ENCODE measurements at regions not wholly inside any gene's neighbourhood (a gene's known extent, or its start where the extent isn't known, plus 50 kb on each side); places are given as distances from the start of the nearest gene placed in this dataset.

GRCh38 chr3:74883690-74884089 lies 269.2 kb upstream of the CNTN3 start:
- Histone ChIP-seq H3K4me1 (replicated peaks in 1 of 2; ENCODE audit: control insufficient read depth in 2 of 2, insufficient read depth in 2 of 2, low read length in 2 of 2) (no peaks in the 10 kb centered on the region), H3K9me1 (ENCODE audit: control insufficient read depth, insufficient read depth, low read length) (no peaks in the 10 kb centered on the region), H3K36me3 (ENCODE audit: control insufficient read depth, insufficient read depth, low read length) (no peaks in the 10 kb centered on the region), H3K27me3 (ENCODE audit: control insufficient read depth in 2 of 2, insufficient read depth in 2 of 2, low read length in 2 of 2) (no peaks in the 10 kb centered on the region), H3K4me2 (ENCODE audit: insufficient read depth, low read length) (no peak overlapping the region), H4K20me1 (replicated peaks; ENCODE audit: control insufficient read depth, insufficient read depth, low read length) (no peaks in the 10 kb centered on the region), H3K9ac (ENCODE audit: insufficient read depth in 1 of 2, low read depth in 2 of 2, low read length in 2 of 2) (no peak overlapping the region), H3K4me3 (no peak overlapping the region), H3K9me3 (replicated peaks; ENCODE audit: control insufficient read depth, insufficient read depth, low read depth, low read length) (no peaks in the 10 kb centered on the region), H3K79me2 (ENCODE audit: control insufficient read depth, insufficient read depth, low read length) (no peaks in the 10 kb centered on the region), H3K27ac (ENCODE audit: extremely low read depth, low read depth, low read length) (no peak overlapping the region), H2AFZ (ENCODE audit: low read depth, low read length) (no peak overlapping the region)
- DNase-seq (ENCODE audit: extremely low read depth in 1 of 4, low spot score in 3 of 4) (no peak), ATAC-seq (no peak), FAIRE-seq (no peak)
- BruUV-seq (replicated peaks): no TSS peak
- WGBS (ENCODE audit: insufficient coverage, low coverage, missing lambda C conversion rate): 0% methylated on average over 1 of the region's 2 CpGs
- TF ChIP-seq U2AF2 (optimal IDR thresholded peaks at IDR 0.05; ENCODE audit: low read depth, low read length): no peak
- no peak for TF ChIP-seq PHB2 (IDR thresholded peaks at IDR 0.05; ENCODE audit: low read depth)
- TF ChIP-seq ZNF717 (CRISPR knock-in tag; IDR thresholded peaks at IDR 0.05): no peak
- TF ChIP-seq, protein P1, sequence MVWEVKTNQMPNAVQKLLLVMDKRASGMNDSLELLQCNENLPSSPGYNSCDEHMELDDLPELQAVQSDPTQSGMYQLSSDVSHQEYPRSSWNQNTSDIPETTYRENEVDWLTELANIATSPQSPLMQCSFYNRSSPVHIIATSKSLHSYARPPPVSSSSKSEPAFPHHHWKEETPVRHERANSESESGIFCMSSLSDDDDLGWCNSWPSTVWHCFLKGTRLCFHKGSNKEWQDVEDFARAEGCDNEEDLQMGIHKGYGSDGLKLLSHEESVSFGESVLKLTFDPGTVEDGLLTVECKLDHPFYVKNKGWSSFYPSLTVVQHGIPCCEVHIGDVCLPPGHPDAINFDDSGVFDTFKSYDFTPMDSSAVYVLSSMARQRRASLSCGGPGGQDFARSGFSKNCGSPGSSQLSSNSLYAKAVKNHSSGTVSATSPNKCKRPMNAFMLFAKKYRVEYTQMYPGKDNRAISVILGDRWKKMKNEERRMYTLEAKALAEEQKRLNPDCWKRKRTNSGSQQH (CRISPR knock-in tag; IDR thresholded peaks at IDR 0.05): no peak
- TF ChIP-seq, protein P2, sequence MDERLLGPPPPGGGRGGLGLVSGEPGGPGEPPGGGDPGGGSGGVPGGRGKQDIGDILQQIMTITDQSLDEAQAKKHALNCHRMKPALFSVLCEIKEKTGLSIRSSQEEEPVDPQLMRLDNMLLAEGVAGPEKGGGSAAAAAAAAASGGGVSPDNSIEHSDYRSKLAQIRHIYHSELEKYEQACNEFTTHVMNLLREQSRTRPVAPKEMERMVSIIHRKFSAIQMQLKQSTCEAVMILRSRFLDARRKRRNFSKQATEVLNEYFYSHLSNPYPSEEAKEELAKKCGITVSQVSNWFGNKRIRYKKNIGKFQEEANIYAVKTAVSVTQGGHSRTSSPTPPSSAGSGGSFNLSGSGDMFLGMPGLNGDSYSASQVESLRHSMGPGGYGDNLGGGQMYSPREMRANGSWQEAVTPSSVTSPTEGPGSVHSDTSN (CRISPR knock-in tag; IDR thresholded peaks at IDR 0.05; ENCODE audit: low read depth): no peak
- TF ChIP-seq, protein P2 (tag; conservative IDR thresholded peaks at IDR 0.05; ENCODE audit: low read depth): no peak
- TF ChIP-seq CREB3L1 (IDR thresholded peaks at IDR 0.05; ENCODE audit: borderline replicate concordance, low read depth): no peak
- no peak for TF ChIP-seq ZNF347 (CRISPR knock-in tag; IDR thresholded peaks at IDR 0.05; ENCODE audit: low read depth)
- no peak for TF ChIP-seq PCBP2 (IDR thresholded peaks at IDR 0.05; ENCODE audit: low read depth, low read length, poor library complexity, severe bottlenecking)
- TF ChIP-seq PTBP1 (IDR thresholded peaks at IDR 0.05; ENCODE audit: low read depth, low read length): no peak
- no peak for TF ChIP-seq EP300 (IDR thresholded peaks at IDR 0.05; ENCODE audit: low read length)
- TF ChIP-seq POLR2H (tag; IDR thresholded peaks at IDR 0.05; ENCODE audit: low read depth): no peak
- intact Hi-C loops (cut with micrococcal nuclease) (no loop called here), in situ Hi-C loops (cut with MboI) (no loop called here)
- ChIA-PET POLR2A (no interaction called here), CTCF (ENCODE audit: low intra/inter-chr PET ratio) (no interaction called here)

Measured in K562 (cell line).